GM18951 (cell line): ENCODE measurements at regions not wholly inside any gene's neighbourhood (a gene's known extent, or its start where the extent isn't known, plus 50 kb on each side); places are given as distances from the start of the nearest gene placed in this dataset.

Source experiments
- POLR2A ChIP-seq: IDR thresholded peaks from 4 replicates; pipeline ENCODE4 v1.6.1; 2011; ENCODE audit warnings: mild to moderate bottlenecking; ENCODE audit not compliant: insufficient read length, insufficient read depth; ENCODE audit errors: extremely low read depth
- in situ Hi-C: fragments of 300-500 bp; cut with MboI; formaldehyde crosslinking; loops from one replicate; pipeline ENCODE4 v1.12.0; 2022; ENCODE audit warnings: low sequenced_read_pairs, mixed read lengths, inconsistent platforms; ENCODE audit not compliant: unreplicated experiment

DNA sequence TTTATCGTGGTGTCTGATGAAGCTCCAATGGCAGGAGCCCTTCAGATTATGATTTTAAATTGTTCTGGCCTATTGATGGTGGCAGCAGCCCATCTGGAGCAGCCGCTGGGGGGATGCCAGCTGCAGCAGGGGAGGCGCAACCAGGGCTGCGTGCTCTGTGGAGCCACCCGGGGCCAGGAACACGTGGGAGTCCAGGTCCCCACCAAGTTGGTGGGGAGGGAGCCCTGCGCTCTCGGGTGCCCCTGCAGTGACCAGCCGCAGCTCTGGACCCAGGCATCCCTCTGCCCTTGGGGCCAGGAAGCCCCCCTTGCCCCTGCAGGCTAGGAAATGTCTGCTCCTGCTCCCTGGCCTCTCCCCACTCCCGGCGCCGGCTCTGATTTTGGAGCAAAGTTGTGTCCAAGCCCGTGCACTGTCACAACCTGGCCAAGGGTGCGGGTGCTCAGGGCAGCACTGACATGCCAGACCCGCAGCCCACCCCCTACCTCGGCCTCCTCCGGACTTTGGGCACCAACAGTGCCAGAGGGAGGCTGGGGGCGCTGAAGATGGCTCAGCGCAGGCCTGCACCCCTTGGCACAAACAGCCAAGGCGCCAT, 147.2 kb upstream of the ADO start:
- TF ChIP-seq POLR2A, result no peak
- in situ Hi-C loops, result no loop called here

DNA sequence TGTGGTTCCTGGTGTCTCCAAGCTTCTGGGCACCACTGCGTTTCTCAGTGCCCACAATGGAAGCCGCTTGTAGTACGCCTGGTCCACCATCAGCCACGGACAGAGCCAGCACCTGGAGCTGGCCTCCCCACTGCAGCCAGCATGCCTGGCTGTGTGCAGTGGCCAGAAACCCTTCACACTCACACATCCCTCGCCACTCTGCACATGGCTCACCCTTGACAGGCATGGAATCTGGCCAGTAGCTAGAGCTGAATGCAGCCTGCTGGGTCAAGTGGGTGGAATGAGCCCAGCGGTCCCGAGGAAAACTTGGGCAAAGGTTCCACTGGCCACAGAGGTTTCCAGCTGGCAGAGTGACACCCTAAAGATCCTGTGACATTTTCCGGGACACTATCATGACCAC, 146.0 kb upstream of the ADO start:
- in situ Hi-C loops, result no loop called here
- no peak for TF ChIP-seq POLR2A

DNA sequence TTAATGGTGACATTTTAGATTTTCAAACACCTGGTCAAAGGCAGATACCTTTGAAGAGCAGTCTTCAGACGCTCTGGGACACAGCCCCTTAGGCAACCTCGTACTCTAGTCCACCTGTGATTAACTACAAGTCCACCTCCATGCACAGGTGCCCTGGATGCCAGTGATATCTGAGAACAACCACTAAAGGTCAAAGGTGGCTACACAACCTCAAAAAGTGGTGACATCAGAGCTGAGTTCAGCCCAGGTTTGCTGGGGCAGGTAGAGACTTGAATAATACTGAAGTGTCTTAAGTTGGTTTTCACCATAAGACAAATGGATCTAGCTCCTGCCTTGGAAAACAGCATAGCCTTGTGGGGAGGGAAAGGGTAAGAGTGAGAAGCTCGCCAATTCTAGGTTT, 143.4 kb upstream of the ADO start:
- no peak for TF ChIP-seq POLR2A
- in situ Hi-C loops, result no loop called here

DNA sequence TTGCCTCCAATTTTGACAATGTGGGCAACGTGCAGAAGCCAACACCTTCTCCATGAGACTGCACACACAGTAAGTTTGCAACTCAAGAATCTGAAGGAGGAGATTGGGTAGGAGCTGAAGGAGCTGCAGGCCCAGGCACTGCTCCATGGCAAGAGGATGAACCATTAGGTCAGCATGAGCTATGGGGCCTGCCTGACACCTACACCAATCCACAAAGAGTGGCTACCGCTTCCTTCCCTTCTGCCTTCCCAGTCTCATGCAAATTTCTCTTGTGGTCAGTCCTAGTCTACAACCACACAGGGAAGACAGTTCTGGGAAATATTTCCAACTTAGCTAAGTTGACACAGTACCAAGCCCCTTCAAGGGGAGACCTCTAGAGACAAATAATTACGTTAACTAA, 142.0 kb upstream of the ADO start:
- in situ Hi-C loops, result no loop called here
- TF ChIP-seq POLR2A, result no peak

DNA sequence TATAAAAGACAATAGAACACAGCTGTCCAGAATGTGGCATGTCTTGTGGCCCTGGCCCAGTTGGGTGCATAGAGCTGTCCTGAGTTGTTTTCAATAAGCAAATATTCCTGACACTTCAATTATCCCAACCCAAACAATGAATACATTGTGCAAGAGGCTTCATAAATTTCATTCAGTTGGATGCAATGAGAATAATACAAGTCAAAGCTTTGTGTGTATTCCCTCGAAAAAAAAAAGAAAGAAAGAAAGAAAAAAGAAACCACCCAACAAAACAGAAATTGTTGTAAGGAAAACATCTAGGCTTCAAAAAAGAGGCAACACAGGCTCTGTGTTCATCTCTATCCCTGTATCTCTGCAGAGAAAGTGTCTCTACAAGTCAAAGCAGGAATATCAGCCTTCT, 138.7 kb upstream of the ADO start:
- no peak for TF ChIP-seq POLR2A
- in situ Hi-C loops, result no loop called here

DNA sequence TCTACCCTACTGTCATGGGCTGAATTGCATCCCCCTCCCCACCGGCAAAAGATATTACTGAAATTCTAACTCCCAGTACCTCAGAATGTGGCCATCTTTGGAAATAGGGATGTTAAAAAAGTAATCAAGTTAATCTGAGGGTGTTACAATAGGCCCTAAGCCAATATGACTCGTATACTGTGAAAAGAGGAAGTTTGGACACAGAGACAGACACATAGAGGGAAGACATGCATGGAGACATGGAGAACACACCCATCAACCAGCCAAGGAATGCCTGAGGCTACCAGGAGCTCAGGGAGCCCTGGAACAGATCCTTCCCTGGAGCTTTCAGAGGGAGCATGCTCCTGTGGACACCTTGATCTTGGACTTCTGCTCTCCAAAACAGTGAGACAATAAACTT, 138.2 kb upstream of the ADO start:
- in situ Hi-C loops, result no loop called here
- TF ChIP-seq POLR2A, result no peak

DNA sequence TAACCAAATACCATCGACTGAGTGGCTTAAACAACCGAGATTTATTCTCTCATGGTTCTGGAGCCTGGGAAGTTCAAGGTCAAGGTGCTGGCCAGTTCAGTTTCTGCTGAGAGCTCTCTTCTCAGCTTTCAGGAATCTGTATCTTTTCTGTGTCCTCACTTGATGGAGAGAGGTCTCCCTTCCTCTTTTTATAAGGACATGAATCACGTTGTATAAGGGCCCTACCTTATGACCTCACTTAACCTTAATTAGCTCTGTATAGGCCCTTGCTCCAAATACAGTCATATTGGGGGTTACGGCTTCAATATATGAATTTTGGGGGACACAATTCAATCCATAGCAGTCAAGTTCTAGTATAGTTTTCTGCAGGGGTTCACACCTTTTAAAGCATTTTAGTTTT, 135.2 kb upstream of the ADO start:
- no peak for TF ChIP-seq POLR2A
- in situ Hi-C loops, result no loop called here

DNA sequence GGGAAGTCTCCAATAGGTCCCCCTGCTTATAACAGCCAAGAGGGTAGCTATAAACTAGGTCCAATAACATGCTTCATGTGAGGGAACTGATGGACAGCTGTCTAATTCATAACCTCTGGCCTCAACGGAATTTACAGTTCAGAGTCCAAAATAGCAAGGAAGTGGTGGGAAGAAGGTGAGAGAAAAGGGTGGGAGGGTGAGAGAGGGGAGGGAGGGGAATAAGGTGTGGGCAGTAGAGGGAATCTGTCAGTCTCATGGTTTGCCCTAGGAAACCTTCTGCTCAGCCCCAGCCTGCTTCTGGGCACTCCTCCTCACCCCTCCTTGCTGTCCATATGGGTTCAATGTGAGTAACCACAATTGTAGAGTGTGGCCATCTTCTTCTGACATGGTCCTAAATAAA, 133.4 kb upstream of the ADO start:
- in situ Hi-C loops, result no loop called here
- no peak for TF ChIP-seq POLR2A

DNA sequence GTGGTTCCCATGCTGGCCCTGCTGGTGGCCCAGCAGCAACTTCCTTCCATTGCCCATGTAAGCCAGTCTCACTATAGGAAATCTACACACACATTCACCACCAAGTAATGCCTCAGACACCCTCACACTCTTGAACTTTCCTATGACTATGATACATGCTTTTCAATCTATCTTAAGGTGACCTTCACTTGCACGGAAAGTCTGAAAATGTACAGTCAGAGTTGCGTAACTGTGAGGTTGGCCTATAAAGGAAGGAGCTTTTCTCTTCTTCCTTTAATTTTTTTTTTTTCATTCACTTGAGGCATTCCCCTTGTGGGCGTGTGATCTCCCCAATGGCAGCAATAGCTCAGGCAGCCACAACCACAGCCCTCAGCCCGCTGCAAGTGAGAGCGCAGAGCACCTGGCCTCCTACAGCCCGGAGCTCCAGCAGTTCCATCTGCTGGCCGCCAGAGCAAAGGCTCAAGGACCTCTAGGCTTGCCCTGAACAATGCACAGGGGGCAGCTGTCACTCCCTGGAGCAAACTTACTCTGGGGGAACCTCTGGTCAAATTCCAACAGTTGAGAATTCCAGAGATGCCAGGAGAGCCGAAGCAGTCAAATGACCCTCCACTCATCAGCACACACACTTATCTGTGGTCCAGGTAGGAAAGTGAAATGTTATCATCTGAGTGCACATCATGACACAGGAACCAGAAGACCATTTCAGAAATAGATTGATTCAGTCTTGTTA, 123.1 kb upstream of the ADO start:
- in situ Hi-C loops, result no loop called here
- no peak for TF ChIP-seq POLR2A

DNA sequence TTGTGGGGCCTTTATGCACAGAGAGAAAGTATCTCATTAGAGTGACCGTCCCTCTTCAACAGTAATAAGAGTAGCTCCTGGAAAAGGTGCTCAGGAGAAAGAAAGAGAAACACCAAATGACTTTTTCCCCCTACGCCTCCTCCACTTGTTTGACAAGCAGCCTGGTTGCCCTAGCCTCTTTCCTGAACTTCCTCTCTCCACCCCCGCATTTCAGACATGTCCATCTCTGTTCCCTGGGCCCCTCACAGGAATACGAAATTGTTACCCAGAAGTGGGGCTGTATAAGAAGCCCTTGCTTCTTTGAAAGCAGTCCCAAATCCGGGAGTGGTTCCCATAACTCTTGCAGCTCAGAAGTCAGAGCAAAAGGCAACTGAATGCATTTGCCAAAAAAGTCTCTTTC, 119.6 kb upstream of the ADO start:
- in situ Hi-C loops, result no loop called here
- no peak for TF ChIP-seq POLR2A

DNA sequence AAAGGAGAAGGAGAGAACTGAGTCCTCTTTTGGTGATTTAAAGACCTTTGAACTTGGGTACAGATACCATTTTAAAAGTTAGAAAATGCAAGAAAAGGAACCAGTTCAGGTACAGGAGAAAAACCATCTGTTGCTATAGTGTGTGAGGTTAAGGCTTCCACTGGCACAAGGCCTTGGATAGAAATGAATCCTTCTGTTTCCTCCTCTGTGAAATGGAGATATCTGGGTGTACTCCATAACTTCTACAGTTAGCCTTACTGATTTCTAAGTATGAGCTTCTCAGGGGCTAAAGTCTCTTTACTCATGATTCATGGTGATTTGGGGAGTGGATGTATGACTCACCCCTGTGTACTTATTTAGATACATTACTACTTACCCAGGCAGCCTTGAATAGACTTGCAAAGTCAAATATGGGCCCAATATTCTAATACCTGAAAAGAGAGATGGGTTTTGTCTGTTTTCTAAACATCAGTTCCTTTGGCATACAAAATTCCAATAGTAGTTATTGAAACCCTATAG, 117.2 kb upstream of the ADO start:
- no peak for TF ChIP-seq POLR2A
- in situ Hi-C loops, result no loop called here

DNA sequence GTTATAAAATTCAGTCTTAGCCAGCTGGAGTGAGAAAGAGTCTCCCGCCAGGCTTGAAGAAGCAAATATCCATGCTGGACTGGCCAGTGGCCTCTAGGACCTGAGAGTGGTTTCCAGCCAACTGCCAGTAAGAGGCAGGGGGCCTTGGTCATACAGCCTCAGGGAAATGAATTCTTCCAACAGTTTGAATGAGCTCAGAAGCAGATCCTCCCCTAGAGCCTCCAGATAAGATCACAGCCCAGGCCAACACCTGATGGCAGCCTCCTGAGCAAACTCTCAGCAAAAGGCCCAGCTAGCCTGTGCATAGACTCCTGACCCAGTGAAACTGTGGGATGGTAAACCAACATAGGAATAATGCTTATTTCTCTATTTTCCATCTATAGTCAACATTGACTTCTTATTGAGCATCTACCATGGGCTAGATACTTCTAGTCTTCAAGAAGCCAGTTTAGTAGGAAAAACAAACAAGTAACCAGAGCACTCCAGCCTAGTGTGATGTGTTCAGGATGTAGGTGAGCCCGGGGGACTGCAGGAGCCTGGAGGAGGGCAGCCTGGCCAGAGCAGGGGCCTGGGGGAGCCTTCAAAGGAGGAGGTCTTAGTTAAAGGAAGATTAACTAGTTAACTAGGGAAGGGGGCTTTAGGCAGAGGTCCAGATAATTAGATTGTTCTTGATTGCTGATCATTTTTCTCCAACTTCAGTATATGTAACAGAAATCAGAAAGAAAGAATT, 115.4 kb upstream of the ADO start:
- in situ Hi-C loops, result no loop called here
- TF ChIP-seq POLR2A, result no peak

DNA sequence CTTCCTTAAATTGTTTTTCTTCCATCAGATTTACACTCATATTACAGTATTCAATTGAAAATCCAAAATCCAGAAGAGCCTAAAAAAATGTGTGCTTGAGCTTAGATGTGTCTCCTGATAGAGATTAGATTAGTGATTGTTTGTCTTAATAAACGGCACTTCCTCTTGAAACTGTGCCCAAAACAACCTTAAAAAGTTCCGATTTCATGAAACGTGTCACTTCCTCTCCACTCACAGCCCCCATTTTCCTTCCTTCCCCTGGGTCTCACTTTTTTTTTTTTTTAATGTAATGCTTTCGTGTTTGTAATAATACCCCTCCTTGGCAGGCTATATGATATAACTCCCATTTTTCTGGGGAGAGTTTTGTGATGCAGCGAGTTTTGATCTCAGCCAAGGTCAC, 114.8 kb upstream of the ADO start:
- TF ChIP-seq POLR2A, result no peak

DNA sequence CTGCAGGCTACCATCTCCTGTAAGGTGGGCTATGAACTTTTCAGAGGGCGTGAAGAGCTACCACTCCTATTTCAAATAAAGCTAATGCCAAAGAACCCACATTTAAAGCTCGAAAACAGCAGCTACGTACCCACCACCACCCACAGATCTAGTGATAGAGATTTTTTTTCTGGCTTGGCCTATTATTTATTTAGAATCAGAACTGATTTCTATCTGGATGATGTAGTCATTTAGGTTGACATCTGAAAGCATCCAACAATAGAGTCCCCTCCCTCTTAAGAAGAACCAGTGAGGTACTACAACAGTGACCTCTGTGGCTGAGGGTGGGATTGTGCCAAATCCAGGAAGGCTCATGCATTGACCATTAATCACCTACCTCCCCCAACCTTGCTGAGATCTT, 113.8 kb upstream of the ADO start:
- TF ChIP-seq POLR2A, result no peak
- in situ Hi-C loops, result no loop called here

More for the DNA sequence above, 114.8 kb upstream of the ADO start:
- in situ Hi-C loops, result no loop called here

DNA sequence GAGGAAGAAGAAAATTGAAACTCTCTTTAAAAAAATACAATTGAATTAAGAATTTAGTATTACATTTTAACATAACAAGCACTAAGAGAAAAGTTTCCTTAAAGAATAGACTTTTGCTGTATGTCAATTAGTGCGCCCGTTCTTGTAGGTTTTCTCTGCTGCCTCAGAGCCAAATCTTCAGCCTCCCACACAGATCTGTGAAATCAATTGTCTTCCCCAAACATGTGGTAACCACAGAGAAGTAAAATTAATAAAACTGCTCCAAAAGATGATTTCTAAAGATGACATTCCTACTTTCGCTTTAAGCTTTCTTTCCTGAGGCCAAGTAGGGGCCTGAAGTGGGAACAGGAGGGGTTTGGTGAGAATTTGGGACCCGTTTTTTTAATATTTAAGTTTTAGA, 113.2 kb upstream of the ADO start:
- no peak for TF ChIP-seq POLR2A
- in situ Hi-C loops, result no loop called here
